IPS-15b (cell line): ENCODE measurements at regions not wholly inside any gene's neighbourhood (a gene's known extent, or its start where the extent isn't known, plus 50 kb on each side); places are given as distances from the start of the nearest gene placed in this dataset.
"Not testable (repeated sequence)": the region's sequence is repeated elsewhere in the genome, so short reads cannot be mapped to it uniquely, and the experiment has no call there.

Source experiments
- H3K27me3 ChIP-seq: one replicate; pipeline ENCODE4 v1.6.1; 2013; ENCODE audit warnings: low read length; ENCODE audit not compliant: control insufficient read depth, insufficient read depth
- H3K36me3 ChIP-seq: one replicate; pipeline ENCODE4 v1.6.1; 2013; ENCODE audit warnings: low read length; ENCODE audit not compliant: control insufficient read depth, insufficient read depth
- H3K4me1 ChIP-seq: one replicate; pipeline ENCODE4 v1.6.1; 2013; ENCODE audit warnings: mild to moderate bottlenecking, low read length; ENCODE audit not compliant: control insufficient read depth, insufficient read depth
- H3K4me3 ChIP-seq: one replicate; pipeline ENCODE4 v1.5.1; 2013; ENCODE audit warnings: low read depth, low read length
- H3K9ac ChIP-seq: one replicate; pipeline ENCODE4 v1.6.1; 2013; ENCODE audit warnings: low read depth, mild to moderate bottlenecking, low read length
- H3K9me3 ChIP-seq: one replicate; pipeline ENCODE4 v1.6.1; 2013; ENCODE audit warnings: mild to moderate bottlenecking, low read length; ENCODE audit not compliant: control insufficient read depth, insufficient read depth

- Histone ChIP-seq H3K9me3 (no peaks in the 10 kb centered on the region), H3K36me3 (no peaks in the 10 kb centered on the region), H3K4me1 (peaks cover 4% of the 10 kb centered on the region), H3K9ac (no peak overlapping the region), H3K27me3 (no peaks in the 10 kb centered on the region), H3K4me3 (no peak overlapping the region)
These were observed 565.3 kb upstream of the NR2F2 start for GRCh38 chr15:95765161-95765560.

- no peaks in the 10 kb centered on the region for H3K9me3 ChIP-seq
- H3K9ac ChIP-seq: no peak overlapping the region
- no peaks in the 10 kb centered on the region for H3K27me3 ChIP-seq
- no peak overlapping the region for H3K4me3 ChIP-seq
- H3K36me3 ChIP-seq: no peaks in the 10 kb centered on the region
- peaks cover 4% of the 10 kb centered on the region for H3K4me1 ChIP-seq
These were observed 560.3 kb upstream of the NR2F2 start for GRCh38 chr15:95770196-95770595.

GRCh38 chr15:95772982-95773381, 557.5 kb upstream of the NR2F2 start:
- no peaks in the 10 kb centered on the region for H3K9me3 ChIP-seq
- no peak overlapping the region for H3K9ac ChIP-seq
- no peak overlapping the region for H3K4me3 ChIP-seq
- no peaks in the 10 kb centered on the region for H3K27me3 ChIP-seq
- no peaks in the 10 kb centered on the region for H3K36me3 ChIP-seq
- peaks cover 4% of the 10 kb centered on the region for H3K4me1 ChIP-seq

DNA sequence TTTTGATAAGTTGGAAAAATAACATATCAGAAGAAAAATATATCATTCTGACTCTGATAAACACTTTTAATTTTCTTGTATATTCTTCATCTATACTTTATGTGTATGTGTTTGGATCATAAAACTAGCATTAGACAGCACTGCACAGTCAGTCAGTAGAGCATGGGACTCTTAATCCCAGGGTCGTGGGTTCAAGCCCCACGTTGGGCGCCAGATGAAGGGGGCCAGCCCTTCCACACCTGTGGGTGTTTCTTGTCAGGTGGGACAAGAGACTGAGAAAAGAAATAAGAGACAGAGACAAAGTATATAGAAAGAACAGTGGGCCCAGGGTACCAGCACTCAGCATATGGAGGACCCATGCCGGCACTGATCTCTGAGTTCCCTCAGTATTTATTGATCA, 546.0 kb upstream of the NR2F2 start:
- Histone ChIP-seq H3K27me3 (no peaks in the 10 kb centered on the region), H3K4me3 (no peak overlapping the region), H3K4me1 (no peaks in the 10 kb centered on the region), H3K9me3 (peaks cover 8% of the 10 kb centered on the region), H3K36me3 (no peaks in the 10 kb centered on the region), H3K9ac (no peak overlapping the region)

DNA sequence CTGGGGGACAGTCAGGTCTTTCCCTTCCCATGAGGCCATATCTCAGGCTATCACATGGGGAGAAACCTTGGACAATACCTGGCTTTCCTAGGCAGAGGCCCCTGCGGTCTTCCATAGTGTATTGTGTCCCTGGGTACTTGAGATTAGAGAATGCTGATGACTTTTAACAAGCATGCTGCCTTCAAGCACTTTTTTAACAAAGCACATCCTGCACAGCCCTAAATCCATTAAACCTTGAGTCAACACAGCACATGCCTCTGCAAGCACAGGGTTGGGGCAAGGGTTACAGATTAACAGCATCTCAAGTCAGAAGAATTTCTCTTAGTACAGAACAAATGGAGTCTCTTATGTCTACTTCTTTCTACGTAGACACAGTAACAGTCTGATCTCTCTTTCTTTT, 545.2 kb upstream of the NR2F2 start:
- H3K4me1 ChIP-seq, H3K4me3 ChIP-seq, H3K36me3 ChIP-seq, H3K27me3 ChIP-seq, H3K9ac ChIP-seq, H3K9me3 ChIP-seq: not testable (repeated sequence)

- Histone ChIP-seq H3K4me1 (no peaks in the 10 kb centered on the region), H3K9me3 (no peaks in the 10 kb centered on the region), H3K27me3 (no peaks in the 10 kb centered on the region), H3K36me3 (no peaks in the 10 kb centered on the region), H3K4me3 (no peak overlapping the region), H3K9ac (no peak overlapping the region)
These were observed 537.3 kb upstream of the NR2F2 start for GRCh38 chr15:95793231-95793630.

DNA sequence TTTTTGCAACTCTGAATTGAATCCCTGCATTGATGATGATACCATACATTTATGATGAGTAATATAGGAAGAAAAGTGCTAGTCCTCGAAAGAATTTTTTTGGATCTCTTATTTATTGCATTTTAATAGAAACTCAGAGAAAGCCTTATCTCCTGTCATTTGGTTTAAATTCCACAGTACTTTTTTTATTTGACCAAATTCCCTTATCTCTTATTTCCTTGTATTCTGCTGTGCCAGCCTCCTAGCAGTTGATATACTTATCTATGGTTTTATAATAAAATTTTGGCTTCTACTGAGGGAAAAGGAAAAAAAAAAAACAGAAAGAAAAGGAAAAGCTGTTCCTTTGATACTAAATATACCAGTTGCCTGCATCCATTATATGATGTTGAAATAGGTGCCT, 535.1 kb upstream of the NR2F2 start:
- no peaks in the 10 kb centered on the region for H3K36me3 ChIP-seq
- H3K9ac ChIP-seq: no peak overlapping the region
- no peaks in the 10 kb centered on the region for H3K4me1 ChIP-seq
- H3K27me3 ChIP-seq: no peaks in the 10 kb centered on the region
- no peaks in the 10 kb centered on the region for H3K9me3 ChIP-seq
- no peak overlapping the region for H3K4me3 ChIP-seq

- Histone ChIP-seq H3K36me3 (no peaks in the 10 kb centered on the region), H3K9ac (no peak overlapping the region), H3K4me3 (no peak overlapping the region), H3K4me1 (peaks cover 2% of the 10 kb centered on the region), H3K9me3 (no peaks in the 10 kb centered on the region), H3K27me3 (no peaks in the 10 kb centered on the region)
These were observed 531.0 kb upstream of the NR2F2 start for GRCh38 chr15:95799286-95800200.

GRCh38 chr15:95804484-95804883, 526.0 kb upstream of the NR2F2 start:
- Histone ChIP-seq H3K9ac (no peak overlapping the region), H3K9me3 (no peaks in the 10 kb centered on the region), H3K36me3 (no peaks in the 10 kb centered on the region), H3K4me3 (no peak overlapping the region), H3K4me1 (peaks cover 2% of the 10 kb centered on the region), H3K27me3 (no peaks in the 10 kb centered on the region)

GRCh38 chr15:95812491-95812890, 518.0 kb upstream of the NR2F2 start:
- H3K4me1 ChIP-seq: no peaks in the 10 kb centered on the region
- no peaks in the 10 kb centered on the region for H3K27me3 ChIP-seq
- no peak overlapping the region for H3K4me3 ChIP-seq
- no peaks in the 10 kb centered on the region for H3K36me3 ChIP-seq
- no peak overlapping the region for H3K9ac ChIP-seq
- no peaks in the 10 kb centered on the region for H3K9me3 ChIP-seq

GRCh38 chr15:95814908-95815307, 515.6 kb upstream of the NR2F2 start:
- H3K36me3 ChIP-seq: no peaks in the 10 kb centered on the region
- H3K27me3 ChIP-seq: no peaks in the 10 kb centered on the region
- H3K9ac ChIP-seq: no peak overlapping the region
- H3K4me3 ChIP-seq: no peak overlapping the region
- H3K4me1 ChIP-seq: no peaks in the 10 kb centered on the region
- H3K9me3 ChIP-seq: no peaks in the 10 kb centered on the region

DNA sequence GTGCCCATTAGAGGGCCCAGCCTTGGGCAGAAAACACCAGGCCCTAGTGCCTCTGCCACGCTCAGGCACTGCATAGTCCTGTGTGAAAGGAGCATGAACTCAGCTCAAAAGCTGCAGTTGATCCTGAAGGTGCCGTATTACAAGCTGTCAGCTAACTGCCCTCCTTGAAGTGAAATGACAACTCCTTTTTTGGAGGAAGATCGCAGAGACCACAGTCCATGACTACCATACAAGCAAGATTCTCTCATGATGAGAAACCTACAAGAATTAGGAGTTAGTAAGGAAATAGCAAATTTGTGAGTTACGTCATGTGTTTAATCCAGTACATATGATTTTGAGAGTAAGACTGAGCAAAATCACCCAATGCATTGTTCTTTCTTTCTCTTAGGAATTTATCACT, 513.9 kb upstream of the NR2F2 start:
- Histone ChIP-seq H3K9me3 (no peaks in the 10 kb centered on the region), H3K36me3 (no peaks in the 10 kb centered on the region), H3K27me3 (no peaks in the 10 kb centered on the region), H3K4me3 (no peak overlapping the region), H3K9ac (no peak overlapping the region), H3K4me1 (no peaks in the 10 kb centered on the region)
